HK-2 (cell line): ENCODE measurements at regions not wholly inside any gene's neighbourhood (a gene's known extent, or its start where the extent isn't known, plus 50 kb on each side); places are given as distances from the start of the nearest gene placed in this dataset.

ENCODE experiments used
- DNase-seq: peaks from one replicate; pipeline ENCODE4 v3.0.0-alpha.2; 2018; ENCODE audit not compliant: unreplicated experiment

GRCh38 chr17:69762766-69763165, 312.3 kb upstream of the KCNJ16 start:
- no peak for DNase-seq

DNA sequence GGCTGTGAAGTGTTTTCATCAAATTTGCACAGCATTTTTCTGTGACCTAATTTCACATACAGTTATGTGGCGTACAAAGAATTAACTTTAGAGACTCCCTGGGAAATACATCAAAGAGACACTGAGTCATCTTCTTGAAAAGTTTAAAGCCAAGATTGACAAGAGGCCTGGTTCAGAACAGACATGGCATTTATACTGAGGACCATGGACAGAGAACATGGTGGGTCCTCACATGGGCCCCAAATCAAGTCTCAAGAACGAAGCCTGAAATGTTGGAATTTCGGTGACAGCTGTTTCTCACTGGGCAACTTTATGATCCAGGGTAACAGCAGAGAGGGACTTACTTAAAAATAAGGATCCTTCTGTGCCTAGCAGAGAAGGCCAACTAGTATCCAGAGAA, 311.5 kb upstream of the KCNJ16 start:
- DNase-seq = no peak

DNA sequence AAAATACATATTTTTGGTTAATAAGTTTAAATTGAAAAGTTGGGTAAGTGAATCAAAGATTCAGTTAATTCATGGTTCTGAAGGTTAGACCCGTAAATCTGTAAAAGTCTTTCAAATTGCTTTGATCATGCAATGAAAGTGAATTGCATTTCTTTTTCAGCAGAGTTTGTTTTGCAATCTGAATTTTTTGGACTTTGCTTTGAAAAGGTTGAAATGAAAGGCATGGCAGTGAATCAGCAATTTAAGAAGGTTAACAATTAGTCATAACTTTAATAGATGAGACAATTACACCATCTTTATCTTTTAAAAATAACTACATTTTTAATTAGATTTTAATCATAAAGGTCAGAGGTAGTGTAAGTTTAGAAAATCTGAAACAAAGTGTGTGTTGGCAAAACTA, 310.9 kb upstream of the KCNJ16 start:
- no peak for DNase-seq

DNA sequence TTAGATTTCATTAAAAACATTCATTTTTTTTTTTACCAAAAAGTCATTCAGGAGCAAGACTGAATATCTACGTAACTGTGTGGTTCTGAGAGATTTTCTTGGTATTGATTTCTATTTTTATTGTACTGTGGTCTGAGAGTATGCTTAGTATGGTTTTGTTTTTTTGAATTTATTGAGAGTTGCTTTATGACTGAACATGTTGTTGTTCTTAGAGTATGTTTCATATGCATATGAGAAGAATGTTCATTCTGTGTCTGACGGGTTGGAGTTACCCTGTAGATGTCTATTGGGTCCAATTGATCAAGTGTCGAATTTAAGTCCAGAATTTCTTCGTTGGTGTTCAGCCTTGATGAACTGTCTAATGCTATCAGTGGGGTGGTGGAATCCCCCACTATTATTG, 306.0 kb upstream of the KCNJ16 start:
- no peak for DNase-seq

DNA sequence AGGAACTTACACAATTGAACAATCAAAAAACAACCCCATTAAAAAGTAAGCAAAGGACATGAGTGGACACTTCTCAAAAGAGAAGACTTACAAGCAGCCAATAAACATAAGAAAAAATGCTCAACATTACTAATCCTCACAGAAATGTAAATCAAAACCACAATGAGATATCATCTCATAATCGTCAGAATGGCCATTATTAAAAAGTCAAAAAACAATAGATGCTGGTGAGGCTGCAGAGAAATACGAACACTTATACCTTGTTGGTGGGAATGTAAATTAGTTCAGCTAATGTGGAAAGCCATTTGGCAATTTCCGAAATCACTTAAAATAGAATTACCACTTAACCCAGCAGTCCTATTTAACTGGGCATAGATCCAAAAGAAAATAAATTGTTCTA, 301.9 kb upstream of the KCNJ16 start:
- DNase-seq = no peak

GRCh38 chr17:69779378-69780214, 295.4 kb upstream of the KCNJ16 start:
- no peak for DNase-seq

GRCh38 chr17:69783865-69784264, 291.2 kb upstream of the KCNJ16 start:
- no peak for DNase-seq

GRCh38 chr17:69788957-69789356, 286.1 kb upstream of the KCNJ16 start:
- no peak for DNase-seq

GRCh38 chr17:69796078-69796477, 278.9 kb upstream of the KCNJ16 start:
- no peak for DNase-seq

DNA sequence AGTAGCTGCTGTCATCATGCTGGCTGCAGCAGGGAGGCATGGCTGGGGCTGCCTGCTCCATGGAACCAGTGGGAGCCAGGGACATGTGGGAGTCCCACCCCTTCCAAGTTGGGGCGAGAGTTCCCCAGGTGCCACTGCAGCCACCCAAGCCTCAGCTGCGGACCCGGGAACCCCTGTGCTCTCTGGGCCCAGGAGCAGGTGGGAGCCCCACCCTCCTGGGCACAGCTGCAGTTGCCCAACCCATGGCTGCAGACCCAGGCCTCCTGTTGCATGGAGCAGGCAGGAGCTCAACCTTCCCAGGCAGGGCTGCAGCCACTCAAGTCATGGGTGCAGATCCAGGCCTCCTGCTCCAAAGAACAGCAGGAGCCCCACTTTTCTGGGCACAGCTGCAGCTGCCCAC, 274.2 kb upstream of the KCNJ16 start:
- no peak for DNase-seq

DNA sequence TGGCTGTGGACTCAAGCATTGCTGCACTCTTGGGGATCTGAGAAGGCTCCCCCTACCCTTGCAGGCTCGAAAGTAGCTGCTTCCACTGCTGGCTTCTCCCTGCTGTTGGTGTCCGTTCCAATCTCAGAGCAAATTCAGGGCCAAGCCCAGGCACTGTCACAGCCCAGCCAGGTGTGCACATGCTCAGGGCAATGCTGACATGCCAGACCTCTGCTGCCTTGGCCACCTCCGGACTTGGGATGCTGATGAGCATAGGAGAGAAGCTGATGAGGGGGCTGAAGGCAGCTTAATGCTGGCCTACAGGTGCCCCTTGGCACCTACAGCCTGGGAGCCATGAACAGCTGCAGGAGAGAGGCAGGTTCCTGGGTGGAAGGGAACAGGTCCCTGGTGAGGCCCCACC, 273.7 kb upstream of the KCNJ16 start:
- no peak for DNase-seq

DNA sequence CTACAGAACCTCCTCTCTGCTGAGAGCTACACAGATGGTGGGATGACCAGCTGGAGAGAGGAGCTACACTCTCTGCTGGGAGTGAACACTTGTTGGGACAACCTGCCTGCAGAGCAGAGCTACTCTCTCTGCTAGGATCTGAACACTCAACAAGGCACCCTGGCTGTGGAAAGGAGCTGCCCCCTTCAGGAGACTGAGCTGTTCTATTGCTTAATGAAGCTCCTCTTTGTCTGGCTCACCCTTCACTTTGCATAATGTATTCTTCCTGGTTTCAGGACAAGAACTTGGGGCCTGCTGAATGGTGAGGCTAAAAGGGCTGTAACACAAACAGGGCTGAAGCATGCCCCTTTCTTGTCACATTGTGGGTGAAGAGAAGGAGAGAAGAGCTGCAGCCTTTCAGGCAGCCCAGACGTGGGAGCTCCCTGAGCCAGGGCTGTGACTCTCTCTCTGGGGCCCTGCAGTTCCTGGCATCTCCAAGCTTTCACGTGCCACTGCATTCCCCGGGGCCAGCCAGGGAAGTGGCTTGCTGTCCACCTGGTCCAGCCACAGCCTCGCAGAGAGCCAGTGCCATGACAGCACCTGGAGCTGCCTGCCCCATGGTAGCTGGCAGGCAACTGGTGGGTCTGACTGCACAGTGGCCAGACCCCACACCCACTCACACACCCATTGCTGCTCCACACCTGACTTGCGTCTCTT, 272.8 kb upstream of the KCNJ16 start:
- DNase-seq = no peak

- no peak for DNase-seq
Measured at GRCh38 chr17:69809331-69809730, 265.7 kb upstream of the KCNJ16 start.

DNA sequence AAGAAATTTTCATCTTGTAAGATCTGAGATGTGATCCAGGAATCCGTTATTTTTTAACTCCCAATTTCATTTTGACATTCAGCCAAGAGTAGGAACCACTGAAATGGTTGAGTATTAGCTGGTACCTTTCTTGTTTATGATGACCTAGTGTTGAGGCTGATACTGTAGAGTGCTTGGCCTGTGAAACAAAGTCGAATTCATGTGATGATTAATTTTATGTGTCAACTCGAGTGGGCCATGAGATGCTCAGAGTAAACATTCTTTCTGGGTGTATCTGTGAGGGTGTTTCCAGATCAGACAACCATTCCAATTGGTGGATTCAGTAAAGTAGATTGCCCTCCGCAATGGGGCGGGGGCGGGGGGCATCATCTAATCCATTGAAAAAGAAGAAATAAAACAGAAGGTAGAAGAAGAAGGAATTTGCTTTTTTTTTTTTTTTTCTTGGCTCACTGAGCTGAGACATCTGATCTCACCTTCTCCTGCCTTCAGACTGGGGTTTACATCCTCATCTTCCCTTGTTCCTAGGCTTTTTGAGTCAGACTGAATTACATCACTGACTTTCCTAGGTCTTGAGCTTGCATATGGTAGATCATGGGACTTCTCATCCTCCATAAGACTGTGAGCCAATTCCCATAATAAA, 264.6 kb upstream of the KCNJ16 start:
- DNase-seq = peak; percentile 65

- DNase-seq = no peak
Measured at GRCh38 chr17:69812240-69812837, 262.7 kb upstream of the KCNJ16 start.

GRCh38 chr17:69814031-69814430, 261.0 kb upstream of the KCNJ16 start:
- no peak for DNase-seq

DNA sequence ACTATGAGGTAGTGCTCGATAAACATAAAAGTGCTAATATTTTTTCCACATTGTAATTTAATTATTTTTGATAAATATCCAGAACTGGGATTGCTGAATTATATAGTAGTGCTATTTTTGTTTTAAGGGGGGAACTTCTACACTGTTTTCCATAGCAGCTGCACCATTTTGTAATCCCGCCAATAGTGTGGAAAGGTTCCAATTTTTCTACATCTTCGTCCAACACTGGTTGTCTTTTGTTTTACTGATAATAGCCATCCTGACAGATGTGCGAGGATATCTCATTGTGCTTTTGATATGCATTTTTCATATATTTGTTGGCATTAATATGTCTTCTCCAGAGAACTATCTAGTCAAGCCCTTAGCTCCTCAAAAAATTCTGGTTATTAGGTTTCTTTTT, 259.6 kb upstream of the KCNJ16 start:
- DNase-seq = no peak

DNA sequence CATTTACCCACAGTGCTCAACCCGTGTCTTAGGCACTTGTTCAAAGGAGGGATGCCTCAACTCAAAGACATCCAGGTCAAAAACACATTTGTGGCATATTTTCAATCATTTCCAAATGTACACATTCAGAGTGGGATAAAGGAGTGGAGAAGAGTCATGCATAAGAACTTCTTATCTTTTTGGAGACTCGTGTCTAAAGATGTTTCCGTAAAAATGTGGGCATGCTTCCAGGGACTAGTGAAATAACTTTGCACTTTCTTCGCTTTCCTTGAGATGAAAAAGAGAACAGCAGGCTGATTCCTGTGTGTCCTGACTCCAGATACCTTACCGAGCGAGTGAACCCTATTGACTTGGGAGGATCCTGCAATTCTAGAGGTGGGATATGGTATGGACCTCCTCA, 256.6 kb upstream of the KCNJ16 start:
- DNase-seq = no peak

DNA sequence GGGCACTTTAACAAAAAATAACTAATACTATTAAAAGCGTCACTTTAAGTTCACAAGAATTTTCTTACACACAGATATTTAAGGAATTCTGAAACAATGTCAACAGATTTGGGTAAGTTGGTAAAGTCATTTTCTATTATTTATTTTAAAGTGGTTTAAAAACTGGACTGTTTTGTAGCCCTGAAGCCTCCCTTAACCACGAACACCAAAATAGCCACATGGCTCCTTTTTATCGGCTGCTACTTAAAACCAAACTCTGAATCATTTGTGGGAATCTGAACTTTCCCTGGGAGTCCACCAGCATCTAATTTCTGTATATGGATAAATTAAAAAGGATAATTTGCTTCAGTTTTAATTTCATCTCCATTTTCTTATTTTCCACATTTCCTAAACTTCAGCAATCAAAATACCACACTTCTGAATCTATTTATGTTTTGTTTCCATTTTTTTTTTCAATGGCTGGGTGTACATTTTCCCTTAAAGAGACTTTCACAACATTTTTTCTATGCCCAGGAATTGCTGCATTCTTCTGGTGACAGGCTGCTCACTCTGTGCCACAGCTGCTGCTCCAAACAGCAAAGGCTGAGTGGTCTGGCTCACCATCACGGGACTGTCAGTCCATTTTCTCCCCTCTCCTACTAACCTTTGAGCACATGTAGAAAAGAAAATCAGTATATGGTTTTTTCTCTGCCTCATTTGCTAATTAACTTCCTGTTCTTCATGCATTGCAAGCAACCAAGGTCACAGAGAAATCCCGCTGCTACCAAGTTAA, 255.5 kb upstream of the KCNJ16 start:
- no peak for DNase-seq

DNA sequence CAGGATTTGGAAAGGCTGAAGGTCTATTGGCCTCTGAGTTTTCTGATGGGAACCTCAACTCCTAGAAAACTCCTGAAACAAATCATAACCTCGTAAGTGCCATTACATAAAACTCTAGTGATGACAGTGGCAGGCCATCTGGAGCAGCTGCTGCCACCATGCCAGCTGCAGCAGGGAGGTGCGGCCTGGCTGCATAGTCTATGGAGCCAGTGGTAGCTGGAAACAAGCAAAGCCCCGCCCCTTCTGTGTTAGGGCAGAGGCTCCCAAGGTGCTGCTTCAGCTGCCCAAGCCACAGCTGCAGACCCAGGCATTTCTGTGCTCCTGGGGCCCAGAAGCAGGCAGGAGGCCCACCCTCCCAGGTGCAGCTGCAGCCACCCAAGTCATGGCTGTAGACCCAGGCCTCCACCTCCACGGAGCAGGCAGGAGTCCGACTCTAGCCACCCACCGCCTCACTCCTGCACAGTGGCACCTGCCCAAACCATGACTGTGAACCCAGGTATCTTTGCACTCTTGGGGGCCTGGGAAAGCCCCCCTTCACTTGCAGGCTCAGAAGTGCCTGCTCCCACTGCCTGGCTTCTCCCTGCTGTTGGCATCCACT, 254.1 kb upstream of the KCNJ16 start:
- no peak for DNase-seq

DNA sequence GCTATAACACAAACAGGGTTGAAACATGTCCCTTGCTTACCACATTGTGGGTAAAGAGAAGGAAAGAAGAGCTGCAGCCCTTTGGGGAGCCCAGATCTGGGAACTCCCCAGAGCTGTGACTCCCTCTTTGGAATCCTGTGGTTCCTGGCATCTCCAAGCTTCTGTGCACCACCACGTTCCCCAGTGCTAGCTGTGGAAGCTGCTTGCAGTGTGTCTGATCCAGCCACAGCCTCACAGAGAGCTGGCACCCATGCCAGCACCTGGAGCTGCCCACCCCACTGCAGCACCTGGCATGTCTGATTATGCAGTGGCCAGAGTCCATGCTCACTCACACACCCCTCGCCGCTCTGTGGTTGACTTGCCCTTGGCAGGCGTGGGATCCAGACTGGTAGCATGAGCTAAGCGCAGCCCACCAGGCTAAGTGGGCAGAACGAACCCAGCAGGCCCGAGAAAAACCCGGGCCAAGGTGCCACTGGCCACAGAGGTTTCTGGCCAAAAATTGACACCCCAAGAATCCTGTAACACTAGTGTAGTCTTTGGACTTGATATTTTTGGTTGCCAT, 252.6 kb upstream of the KCNJ16 start:
- no peak for DNase-seq
